GM12875 (cell line): ENCODE measurements at regions not wholly inside any gene's neighbourhood (a gene's known extent, or its start where the extent isn't known, plus 50 kb on each side); places are given as distances from the start of the nearest gene placed in this dataset.
"Not testable (repeated sequence)": the region's sequence is repeated elsewhere in the genome, so short reads cannot be mapped to it uniquely, and the experiment has no call there.

Source experiments
- H3K4me3 ChIP-seq: one replicate; pipeline ENCODE4 v1.5.1; 2011; ENCODE audit warnings: low read depth, low read length, control low read depth
- CTCF ChIP-seq: IDR thresholded peaks from 2 replicates; pipeline ENCODE4 v1.5.1; 2011; ENCODE audit warnings: low read depth, mild to moderate bottlenecking, control low read depth, inconsistent platforms, low read length, moderate library complexity, borderline replicate concordance; ENCODE audit not compliant: insufficient read depth

- H3K4me3 ChIP-seq = no peak overlapping the region
- no peak for TF ChIP-seq CTCF
These were observed 181.0 kb downstream of the ZFP64 start for GRCh38 chr20:52010541-52010940.

GRCh38 chr20:52008874-52009273 lies 182.7 kb downstream of the ZFP64 start:
- H3K4me3 ChIP-seq = no peak overlapping the region
- TF ChIP-seq CTCF = no peak

GRCh38 chr20:52004715-52005114 lies 186.9 kb downstream of the ZFP64 start:
- H3K4me3 ChIP-seq = no peak overlapping the region
- TF ChIP-seq CTCF = no peak

- no peak for TF ChIP-seq CTCF
- no peak overlapping the region for H3K4me3 ChIP-seq
These were observed 187.6 kb downstream of the ZFP64 start for GRCh38 chr20:52004018-52004417.

- no peak overlapping the region for H3K4me3 ChIP-seq
- TF ChIP-seq CTCF = no peak
These were observed 188.2 kb downstream of the ZFP64 start for GRCh38 chr20:52003415-52003814.

GRCh38 chr20:52001999-52002666 lies 189.4 kb downstream of the ZFP64 start:
- TF ChIP-seq CTCF = no peak
- H3K4me3 ChIP-seq = no peak overlapping the region

GRCh38 chr20:51997281-51997936 lies 194.2 kb downstream of the ZFP64 start:
- H3K4me3 ChIP-seq = not testable (repeated sequence)

GRCh38 chr20:51995551-51995951 lies 193.2 kb upstream of the SALL4 start:
- no peak for TF ChIP-seq CTCF
- no peak overlapping the region for H3K4me3 ChIP-seq
